Neutrophil (primary cell): ENCODE measurements at regions not wholly inside any gene's neighbourhood (a gene's known extent, or its start where the extent isn't known, plus 50 kb on each side); places are given as distances from the start of the nearest gene placed in this dataset.

ENCODE experiments used
- H3K27ac ChIP-seq: fragments of 200-600 bp; sonication (generic); 2 replicates; pipeline ENCODE4 v1.5.1; 2016; ENCODE audit warnings: mild to moderate bottlenecking, moderate library complexity
- H3K27me3 ChIP-seq: fragments of 200-600 bp; sonication (generic); 2 replicates; pipeline ENCODE4 v1.6.0; 2016; ENCODE audit warnings: mild to moderate bottlenecking
- H3K36me3 ChIP-seq: fragments of 200-600 bp; sonication (generic); 2 replicates; pipeline ENCODE4 v1.5.1; 2017
- H3K4me1 ChIP-seq, 2 experiments: fragments of 200-600 bp in 1 of 2; sonication (generic) in 1 of 2; 1 replicate in 1 of 2; 2 replicates in 1 of 2; pipeline versions ENCODE4 v1.5.1 to v1.6.1; 2013 to 2016; ENCODE audit warnings: low read depth in 1 of 2, low read length in 1 of 2, mild to moderate bottlenecking in 1 of 2, moderate library complexity in 1 of 2; ENCODE audit not compliant: control insufficient read depth in 1 of 2, insufficient read depth in 1 of 2
- H3K4me3 ChIP-seq, 2 experiments: fragments of 200-600 bp in 1 of 2; sonication (generic) in 1 of 2; 1 replicate in 1 of 2; 2 replicates in 1 of 2; pipeline ENCODE4 v1.5.1; 2013 to 2016; ENCODE audit warnings: low read depth in 1 of 2, low read length in 1 of 2, mild to moderate bottlenecking in 1 of 2, moderate library complexity in 1 of 2
- H3K9me3 ChIP-seq: fragments of 200-600 bp; sonication (generic); 2 replicates; pipeline ENCODE4 v1.5.1; 2016
- CTCF ChIP-seq: fragments of 200-600 bp; sonication (generic); IDR thresholded peaks from 2 replicates; pipeline ENCODE4 v1.5.1; 2016; ENCODE audit warnings: antibody characterized with exemption

GRCh38 chr12:76201758-76202157 is 117.3 kb upstream of the NAP1L1 start:
- H3K36me3 ChIP-seq, result no peaks in the 10 kb centered on the region
- no peak overlapping the region for H3K4me3 ChIP-seq
- TF ChIP-seq CTCF, result no peak
- H3K27ac ChIP-seq, result no peak overlapping the region
- peaks cover 14% of the 10 kb centered on the region for H3K9me3 ChIP-seq
- no peaks in the 10 kb centered on the region for H3K27me3 ChIP-seq
- H3K4me1 ChIP-seq, result no peaks in the 10 kb centered on the region

GRCh38 chr12:76201316-76201715 is 116.8 kb upstream of the NAP1L1 start:
- no peaks in the 10 kb centered on the region for H3K4me1 ChIP-seq
- H3K36me3 ChIP-seq, result no peaks in the 10 kb centered on the region
- no peak overlapping the region for H3K4me3 ChIP-seq
- H3K27me3 ChIP-seq, result no peaks in the 10 kb centered on the region
- H3K27ac ChIP-seq, result no peak overlapping the region
- no peak for TF ChIP-seq CTCF
- peaks cover 14% of the 10 kb centered on the region for H3K9me3 ChIP-seq

GRCh38 chr12:76199808-76200207 is 115.3 kb upstream of the NAP1L1 start:
- Histone ChIP-seq H3K9me3 (peaks cover 14% of the 10 kb centered on the region), H3K4me3 (no peak overlapping the region), H3K27me3 (no peaks in the 10 kb centered on the region), H3K4me1 (no peaks in the 10 kb centered on the region), H3K36me3 (no peaks in the 10 kb centered on the region), H3K27ac (no peak overlapping the region)
- TF ChIP-seq CTCF, result no peak

GRCh38 chr12:76198839-76199238 is 114.4 kb upstream of the NAP1L1 start:
- no peaks in the 10 kb centered on the region for H3K36me3 ChIP-seq
- H3K9me3 ChIP-seq, result peaks cover 14% of the 10 kb centered on the region
- H3K4me1 ChIP-seq, result no peaks in the 10 kb centered on the region
- H3K27me3 ChIP-seq, result no peaks in the 10 kb centered on the region
- H3K27ac ChIP-seq, result no peak overlapping the region
- TF ChIP-seq CTCF, result no peak
- H3K4me3 ChIP-seq, result no peak overlapping the region

- no peaks in the 10 kb centered on the region for H3K36me3 ChIP-seq
- no peaks in the 10 kb centered on the region for H3K27me3 ChIP-seq
- no peak for TF ChIP-seq CTCF
- H3K4me3 ChIP-seq, result no peak overlapping the region
- peaks cover 14% of the 10 kb centered on the region for H3K9me3 ChIP-seq
- H3K4me1 ChIP-seq, result no peaks in the 10 kb centered on the region
- H3K27ac ChIP-seq, result no peak overlapping the region
Measured at GRCh38 chr12:76197283-76197682, 112.8 kb upstream of the NAP1L1 start.

GRCh38 chr12:76195920-76196319 is 111.4 kb upstream of the NAP1L1 start:
- no peaks in the 10 kb centered on the region for H3K27me3 ChIP-seq
- H3K9me3 ChIP-seq, result peaks cover 14% of the 10 kb centered on the region
- no peaks in the 10 kb centered on the region for H3K36me3 ChIP-seq
- no peak overlapping the region for H3K27ac ChIP-seq
- no peaks in the 10 kb centered on the region for H3K4me1 ChIP-seq
- no peak overlapping the region for H3K4me3 ChIP-seq
- TF ChIP-seq CTCF, result no peak
